CD14-positive monocyte (primary cell): ENCODE measurements at regions not wholly inside any gene's neighbourhood (a gene's known extent, or its start where the extent isn't known, plus 50 kb on each side); places are given as distances from the start of the nearest gene placed in this dataset.

ENCODE experiments used
- DNase-seq, 3 donors: peaks; one replicate each; pipeline ENCODE4 v3.0.0-alpha.2; 2011 to 2022
- H2AFZ ChIP-seq: 2 replicates; pipeline ENCODE4 v1.6.0; 2012; ENCODE audit warnings: mild to moderate bottlenecking, low read depth, low read length, inconsistent platforms; ENCODE audit not compliant: insufficient read depth, poor library complexity, severe bottlenecking
- H3K27ac ChIP-seq, 2 donors: 1 replicate in 1 of 2; 2 replicates in 1 of 2; pipeline ENCODE4 v1.5.1; 2012 to 2013; ENCODE audit warnings: low read length in 2 of 2, control low read depth in 1 of 2, inconsistent platforms in 1 of 2, low read depth in 1 of 2, mild to moderate bottlenecking in 1 of 2
- H3K27me3 ChIP-seq, 2 donors: one replicate each; pipeline versions ENCODE4 v1.6.0 to v1.6.1; 2011 to 2013; ENCODE audit warnings: low read length in 2 of 2; ENCODE audit not compliant: control insufficient read depth in 2 of 2, insufficient read depth in 2 of 2
- H3K36me3 ChIP-seq, 2 donors: replicated peaks in 1 of 2; 1 replicate in 1 of 2; 2 replicates in 1 of 2; pipeline versions ENCODE4 v1.5.1 to v1.6.1; 2012 to 2013; ENCODE audit warnings: low read length in 2 of 2, control low read depth in 1 of 2, inconsistent platforms in 1 of 2, mild to moderate bottlenecking in 1 of 2; ENCODE audit not compliant: insufficient read depth in 2 of 2, control insufficient read depth in 1 of 2
- H3K4me1 ChIP-seq, 2 donors: 1 replicate in 1 of 2; 2 replicates in 1 of 2; pipeline versions ENCODE4 v1.5.1 to v1.6.1; 2012 to 2013; ENCODE audit warnings: low read length in 2 of 2, control low read depth in 1 of 2, inconsistent platforms in 1 of 2, mild to moderate bottlenecking in 1 of 2, moderate library complexity in 1 of 2; ENCODE audit not compliant: insufficient read depth in 2 of 2, control insufficient read depth in 1 of 2
- H3K4me2 ChIP-seq: replicated peaks from 2 replicates; pipeline ENCODE3; 2012; ENCODE audit warnings: low read length, moderate library complexity, mild to moderate bottlenecking; ENCODE audit not compliant: poor library complexity, severe bottlenecking; ENCODE audit errors: extremely low read depth
- H3K4me3 ChIP-seq, 3 experiments: fragments of 200-600 bp in 1 of 3; sonication (generic) in 1 of 3; replicated peaks in 1 of 3; 1 replicate in 2 of 3; 2 replicates in 1 of 3; pipeline ENCODE4 v1.5.1; 2011 to 2013; ENCODE audit warnings: low read length in 3 of 3, mild to moderate bottlenecking in 3 of 3, control low read depth in 2 of 3, low read depth in 2 of 3, inconsistent platforms in 1 of 3, moderate library complexity in 1 of 3
- H3K79me2 ChIP-seq: 2 replicates; pipeline ENCODE4 v1.6.0; 2012; ENCODE audit warnings: mild to moderate bottlenecking, control low read depth, inconsistent platforms, low read length, moderate library complexity; ENCODE audit not compliant: insufficient read depth
- H3K9ac ChIP-seq: 2 replicates; pipeline ENCODE4 v1.6.0; 2017; ENCODE audit warnings: low read length, mild to moderate bottlenecking; ENCODE audit not compliant: insufficient read depth, poor library complexity, severe bottlenecking
- H3K9me3 ChIP-seq, 2 donors: replicated peaks in 1 of 2; 1 replicate in 1 of 2; 2 replicates in 1 of 2; pipeline versions ENCODE4 v1.5.1 to v1.6.1; 2012 to 2013; ENCODE audit warnings: low read length in 2 of 2, control low read depth in 1 of 2; ENCODE audit not compliant: control insufficient read depth in 1 of 2, insufficient read depth in 1 of 2
- H4K20me1 ChIP-seq: 2 replicates; pipeline ENCODE4 v1.6.0; 2012; ENCODE audit warnings: mild to moderate bottlenecking, low read length, control low read depth, moderate library complexity; ENCODE audit not compliant: insufficient read depth
- H3K27ac Mint-ChIP-seq, 7 donors: one replicate each; pipeline ENCODE4 v1.8.0; 2020; ENCODE audit warnings: mild to moderate bottlenecking in 7 of 7, mixed read lengths in 7 of 7, moderate library complexity in 6 of 7, inconsistent platforms in 2 of 7
- H3K27me3 Mint-ChIP-seq, 3 donors: one replicate each; pipeline ENCODE4 v1.8.0; 2021 to 2022; ENCODE audit warnings: low read depth in 3 of 3, mild to moderate bottlenecking in 3 of 3, mixed read lengths in 3 of 3, moderate library complexity in 3 of 3, inconsistent platforms in 1 of 3
- H3K36me3 Mint-ChIP-seq, 2 donors: one replicate each; pipeline ENCODE4 v1.8.0; 2020; ENCODE audit warnings: mixed read lengths in 2 of 2, inconsistent platforms in 1 of 2, mild to moderate bottlenecking in 1 of 2
- H3K4me1 Mint-ChIP-seq: one replicate; pipeline ENCODE4 v1.8.0; 2020; ENCODE audit warnings: mild to moderate bottlenecking, mixed read lengths
- H3K4me3 Mint-ChIP-seq, 2 donors: one replicate each; pipeline ENCODE4 v1.8.0; 2020; ENCODE audit warnings: mild to moderate bottlenecking in 2 of 2, mixed read lengths in 2 of 2, moderate library complexity in 1 of 2
- H3K9me3 Mint-ChIP-seq, 7 donors: one replicate each; pipeline ENCODE4 v1.8.0; 2020 to 2022; ENCODE audit warnings: mixed read lengths in 7 of 7, mild to moderate bottlenecking in 6 of 7, moderate library complexity in 6 of 7, inconsistent platforms in 2 of 7
- WGBS: methylation state at CpG from one replicate; pipeline ENCODE4 v1.1.5; 2013; ENCODE audit warnings: missing lambda C conversion rate; ENCODE audit not compliant: insufficient coverage; 5-methylcytosine and 5-hydroxymethylcytosine counted together
- intact Hi-C, 2 donors: fragments of 100-400 bp; cut with micrococcal nuclease; formaldehyde crosslinking; loops; one replicate each; pipeline versions ENCODE4 v1.15.0 to v1.15.1; 2023
- TF ChIP-seq, protein P1 (sequence below): fragments of 200-600 bp; IDR thresholded peaks from one replicate; pipeline ENCODE4 v1.8.0; 2022; ENCODE audit warnings: antibody characterized with exemption, mild to moderate bottlenecking

DNA sequence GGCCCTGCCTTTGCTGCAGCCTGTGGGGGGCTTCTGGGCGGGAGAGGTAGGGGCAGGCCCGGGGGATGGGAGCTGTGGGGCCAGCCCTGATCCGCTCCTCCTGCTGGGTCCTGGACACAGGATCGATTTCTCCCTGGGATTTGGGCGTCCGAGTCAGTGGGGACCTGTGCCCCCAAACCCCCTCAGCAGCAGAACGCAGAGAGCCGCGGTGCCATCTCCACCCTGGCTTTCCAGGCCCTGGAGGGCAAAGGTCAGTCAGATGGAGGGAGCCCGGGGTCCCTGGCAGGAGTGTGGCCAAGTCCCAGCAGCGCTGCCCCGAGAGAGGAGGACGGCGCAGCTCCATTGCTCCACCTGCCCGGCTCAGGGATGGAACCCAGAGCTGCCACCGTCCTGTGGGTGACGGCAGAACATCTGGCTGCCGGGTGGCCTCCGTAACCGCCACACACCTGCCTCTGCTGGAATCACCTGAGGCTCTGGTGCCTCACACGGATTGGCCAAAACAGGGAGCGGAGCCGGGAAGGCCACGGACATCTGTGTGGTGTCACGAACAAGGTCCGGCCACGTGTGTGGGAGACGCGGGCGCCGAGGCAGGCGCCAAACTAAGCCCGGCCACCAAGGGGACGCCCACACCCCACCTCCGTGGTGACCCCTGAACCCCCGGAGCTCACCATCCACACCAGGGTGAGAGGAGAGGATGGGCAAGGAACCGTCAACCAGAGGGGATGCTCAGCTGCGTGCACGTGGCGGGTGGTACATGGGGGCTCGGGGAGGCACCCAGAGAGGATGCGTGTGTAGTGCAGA lies 80.3 kb upstream of the FBRSL1 start:
- Mint-ChIP-seq H3K36me3 (no peaks in the 10 kb centered on the region), H3K27me3 (peaks cover 0 to 12% (median 5%) of the 10 kb centered on the region in 3 donors), H3K27ac (no peak overlapping the region), H3K9me3 (peaks cover 0 to 3% (median 0%) of the 10 kb centered on the region in 7 donors), H3K4me1 (no peaks in the 10 kb centered on the region), H3K4me3 (no peak overlapping the region)
- H4K20me1 ChIP-seq, result no peaks in the 10 kb centered on the region
- no peak for DNase-seq
- no peak overlapping the region for H3K9ac ChIP-seq
- H3K9me3 ChIP-seq, result no peaks in the 10 kb centered on the region
- H3K27ac ChIP-seq, result no peak overlapping the region
- no peaks in the 10 kb centered on the region for H3K36me3 ChIP-seq
- peaks cover 0 to 2% of the 10 kb centered on the region in 2 donors for H3K4me1 ChIP-seq
- no peak overlapping the region for H3K4me3 ChIP-seq
- intact Hi-C loops, result no loop called here
- no peak overlapping the region for H3K4me2 ChIP-seq
- peaks cover 0 to 3% of the 10 kb centered on the region in 2 donors for H3K27me3 ChIP-seq
- no peak overlapping the region for H2AFZ ChIP-seq
- WGBS, result 89% methylated on average over 37 of the region's 42 CpGs
- TF ChIP-seq, protein P1, sequence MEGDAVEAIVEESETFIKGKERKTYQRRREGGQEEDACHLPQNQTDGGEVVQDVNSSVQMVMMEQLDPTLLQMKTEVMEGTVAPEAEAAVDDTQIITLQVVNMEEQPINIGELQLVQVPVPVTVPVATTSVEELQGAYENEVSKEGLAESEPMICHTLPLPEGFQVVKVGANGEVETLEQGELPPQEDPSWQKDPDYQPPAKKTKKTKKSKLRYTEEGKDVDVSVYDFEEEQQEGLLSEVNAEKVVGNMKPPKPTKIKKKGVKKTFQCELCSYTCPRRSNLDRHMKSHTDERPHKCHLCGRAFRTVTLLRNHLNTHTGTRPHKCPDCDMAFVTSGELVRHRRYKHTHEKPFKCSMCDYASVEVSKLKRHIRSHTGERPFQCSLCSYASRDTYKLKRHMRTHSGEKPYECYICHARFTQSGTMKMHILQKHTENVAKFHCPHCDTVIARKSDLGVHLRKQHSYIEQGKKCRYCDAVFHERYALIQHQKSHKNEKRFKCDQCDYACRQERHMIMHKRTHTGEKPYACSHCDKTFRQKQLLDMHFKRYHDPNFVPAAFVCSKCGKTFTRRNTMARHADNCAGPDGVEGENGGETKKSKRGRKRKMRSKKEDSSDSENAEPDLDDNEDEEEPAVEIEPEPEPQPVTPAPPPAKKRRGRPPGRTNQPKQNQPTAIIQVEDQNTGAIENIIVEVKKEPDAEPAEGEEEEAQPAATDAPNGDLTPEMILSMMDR, result no peak
- H3K79me2 ChIP-seq, result no peaks in the 10 kb centered on the region

DNA sequence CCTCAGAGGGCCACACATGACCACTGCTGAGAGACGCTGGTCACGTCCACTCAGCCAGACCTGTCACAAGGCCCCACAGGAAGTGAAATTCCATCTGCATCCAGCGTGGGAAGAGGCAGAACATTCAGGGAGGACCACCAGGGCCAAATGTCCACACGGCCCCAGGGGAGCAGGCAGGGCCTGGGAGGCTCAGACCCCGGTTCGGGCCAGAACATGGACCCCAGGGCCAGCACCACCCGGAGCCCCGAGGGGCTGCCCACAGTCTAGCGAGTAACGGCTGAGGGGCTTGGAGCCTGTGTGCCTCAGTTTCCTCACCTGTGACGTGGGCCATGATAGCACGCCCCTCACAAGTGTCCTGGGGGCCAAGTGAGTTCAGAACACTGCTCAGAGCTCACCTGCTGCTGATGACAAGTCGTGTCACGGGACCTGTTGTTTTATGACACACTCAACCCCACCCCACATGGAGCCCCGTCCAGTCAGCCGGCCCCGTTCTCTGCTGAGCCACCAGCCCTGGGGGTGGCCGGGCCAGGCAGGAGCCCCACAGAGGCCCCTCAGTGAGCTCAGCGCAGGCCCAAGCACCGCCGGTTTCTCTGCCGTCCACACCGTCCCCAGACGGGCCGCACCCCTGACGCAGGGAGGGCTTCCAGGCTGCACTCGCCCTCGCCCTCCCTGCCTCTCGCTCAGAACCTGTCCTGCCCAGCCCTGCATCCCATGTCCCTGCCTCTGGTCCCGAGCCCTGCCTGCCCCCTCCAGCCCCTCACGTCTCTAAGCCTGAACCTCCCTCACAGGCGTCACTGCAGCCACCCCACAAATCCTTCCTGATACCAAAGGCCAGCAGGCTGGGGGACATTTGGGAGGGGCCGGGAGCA lies 79.5 kb upstream of the GALNT9 start:
- Histone ChIP-seq H3K4me3 (no peak overlapping the region), H3K9me3 (no peaks in the 10 kb centered on the region), H3K4me1 (no peaks in the 10 kb centered on the region), H3K9ac (no peak overlapping the region), H3K27me3 (no peaks in the 10 kb centered on the region), H3K79me2 (no peaks in the 10 kb centered on the region), H2AFZ (no peak overlapping the region), H3K36me3 (no peaks in the 10 kb centered on the region), H3K27ac (no peak overlapping the region), H4K20me1 (no peaks in the 10 kb centered on the region), H3K4me2 (no peak overlapping the region)
- no peak for DNase-seq
- Mint-ChIP-seq H3K27ac (no peak overlapping the region), H3K9me3 (peaks cover 0 to 3% (median 0%) of the 10 kb centered on the region in 7 donors), H3K4me1 (no peaks in the 10 kb centered on the region), H3K36me3 (no peaks in the 10 kb centered on the region), H3K4me3 (no peak overlapping the region), H3K27me3 (peaks cover 0 to 11% (median 5%) of the 10 kb centered on the region in 3 donors)
- WGBS, result 82% methylated on average over 32 of the region's 33 CpGs
- TF ChIP-seq, protein P1, result no peak
- intact Hi-C loops, result no loop called here
